Spleen (tissue), 11 donors: ENCODE measurements at regions not wholly inside any gene's neighbourhood (a gene's known extent, or its start where the extent isn't known, plus 50 kb on each side); places are given as distances from the start of the nearest gene placed in this dataset.

Experiments used
- DNase-seq: peaks from one replicate; pipeline ENCODE4 v3.0.0-alpha.2; 2020
- H3K27ac ChIP-seq, 8 donors: fragments of 200-600 bp; sonication (generic) in 7 of 8; 1 replicate in 4 of 8; 2 replicates in 4 of 8; pipeline versions ENCODE4 v1.5.0 to v1.8.0; 2016 to 2021; ENCODE audit warnings: inconsistent platforms in 4 of 8, mild to moderate bottlenecking in 4 of 8, moderate library complexity in 1 of 8
- H3K27me3 ChIP-seq, 7 donors: fragments of 200-600 bp; sonication (generic) in 6 of 7; replicated peaks in 1 of 7; 1 replicate in 4 of 7; 2 replicates in 3 of 7; pipeline versions ENCODE4 v1.5.0 to v1.8.0; 2016 to 2021; ENCODE audit warnings: inconsistent platforms in 3 of 7, mild to moderate bottlenecking in 1 of 7
- H3K36me3 ChIP-seq, 6 donors: fragments of 200-600 bp; sonication (generic) in 5 of 6; 1 replicate in 4 of 6; 2 replicates in 2 of 6; pipeline versions ENCODE4 v1.5.0 to v1.8.0; 2016 to 2021; ENCODE audit warnings: inconsistent platforms in 2 of 6
- H3K4me1 ChIP-seq, 6 donors: fragments of 200-600 bp; sonication (generic) in 5 of 6; 1 replicate in 3 of 6; 2 replicates in 3 of 6; pipeline versions ENCODE4 v1.5.0 to v1.8.0; 2016 to 2021; ENCODE audit warnings: inconsistent platforms in 3 of 6
- H3K4me3 ChIP-seq, 8 donors: fragments of 200-600 bp; sonication (generic) in 7 of 8; 1 replicate in 4 of 8; 2 replicates in 4 of 8; pipeline versions ENCODE4 v1.5.0 to v1.8.0; 2016 to 2021; ENCODE audit warnings: inconsistent platforms in 4 of 8, mild to moderate bottlenecking in 4 of 8, moderate library complexity in 2 of 8
- H3K9me3 ChIP-seq, 8 donors: fragments of 200-600 bp; sonication (generic) in 7 of 8; 1 replicate in 4 of 8; 2 replicates in 4 of 8; pipeline versions ENCODE4 v1.5.0 to v1.8.0; 2016 to 2021; ENCODE audit warnings: inconsistent platforms in 4 of 8
- POLR2A ChIP-seq, 3 donors: fragments of 450-650 bp; IDR thresholded peaks; one replicate each; pipeline ENCODE4 v1.5.1; 2017; ENCODE audit warnings: antibody characterized with exemption in 3 of 3, mild to moderate bottlenecking in 1 of 3
- POLR2AphosphoS5 ChIP-seq, 3 donors: sonication (generic); formaldehyde crosslinking; IDR thresholded peaks; one replicate each; pipeline ENCODE4 v1.5.1; 2017; ENCODE audit warnings: antibody characterized with exemption in 3 of 3
- WGBS, 5 donors: extraction: QIAGEN DNeasy Blood & Tissue Kit in 3 of 5; methylation state at CpG; one replicate each; pipeline versions ENCODE4 v1.1.5 to v1.1.7; 2013 to 2018; 5-methylcytosine and 5-hydroxymethylcytosine counted together
- intact Hi-C: fragments of 100-400 bp; cut with DNase I; formaldehyde crosslinking; loops from one replicate; pipeline ENCODE4 v1.15.0; 2023; ENCODE audit warnings: low total_unique reads
- TF ChIP-seq, protein P1 (sequence below), 11 experiments: fragments of 200-600 bp in 7 of 11; fragments of 450-650 bp in 4 of 11; sonication (generic) in 4 of 11; IDR thresholded peaks in 8 of 11; conservative IDR thresholded peaks in 3 of 11; 1 replicate in 7 of 11; 2 replicates in 4 of 11; pipeline versions ENCODE4 v1.4.0 to v1.8.0; 2016 to 2021; ENCODE audit warnings: antibody characterized with exemption in 11 of 11, inconsistent platforms in 4 of 11, mild to moderate bottlenecking in 1 of 11
- donor health status: healthy with polysubstance abuse.
- donor health status: DM: no; HTN: no; CAD: no; lungs with moderate emphysema.
- donor health status: DM: no; HTN: no; CAD: no.
- donor health status: Bipolar disorder and iron deficiency.
- donor health status: healthy.
- donor health status: DM: no; HTN: no; CAD: no.
- donor health status: DM: yes; HTN: yes; CAD: no.

DNA sequence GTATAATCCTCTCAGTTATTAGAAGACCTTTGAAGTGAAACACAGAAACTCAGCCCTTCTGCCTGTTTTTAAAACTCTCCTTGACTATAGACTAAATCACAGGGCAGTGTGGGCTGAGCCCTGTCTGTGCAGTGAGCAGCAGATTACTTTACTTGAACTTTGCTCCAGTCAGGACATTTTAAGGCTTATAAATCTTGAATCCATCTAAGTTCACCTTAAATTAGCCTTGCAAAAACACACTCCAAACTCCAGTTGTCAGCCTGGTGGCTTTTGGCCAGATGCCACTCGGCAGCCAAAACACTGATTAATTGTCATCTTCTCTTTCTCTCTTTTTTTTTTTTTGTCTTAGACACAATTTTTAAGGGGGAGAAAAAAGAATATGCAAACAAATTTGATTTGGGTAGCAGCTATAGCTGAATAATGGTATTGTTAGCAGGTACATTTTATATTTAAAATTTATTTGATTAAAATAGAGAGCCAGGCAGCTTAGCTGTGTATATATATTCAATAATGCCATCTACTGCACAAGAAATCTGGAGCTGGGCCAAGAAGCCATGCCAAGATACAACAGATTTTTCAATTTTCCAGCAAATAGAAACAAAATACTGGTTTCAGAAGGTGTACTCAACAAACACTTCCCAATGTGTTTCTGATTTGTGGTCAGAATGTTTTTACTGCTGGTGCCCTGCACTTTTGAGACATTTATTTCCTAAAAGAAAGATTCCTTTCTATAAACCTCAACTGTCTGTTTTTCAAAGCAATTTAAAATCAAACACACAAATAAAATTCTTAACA is 247.7 kb downstream of the TFEC start:
- 19 to 32% (median 27%) methylated on average over 1 of the region's 1 CpG for WGBS, 5 donors
- no peak overlapping the region for H3K4me3 ChIP-seq
- no peaks in the 10 kb centered on the region for H3K4me1 ChIP-seq
- no peaks in the 10 kb centered on the region for H3K36me3 ChIP-seq
- H3K9me3 ChIP-seq: no peaks in the 10 kb centered on the region
- no peak for DNase-seq
- H3K27me3 ChIP-seq: no peaks in the 10 kb centered on the region
- TF ChIP-seq, protein P1, sequence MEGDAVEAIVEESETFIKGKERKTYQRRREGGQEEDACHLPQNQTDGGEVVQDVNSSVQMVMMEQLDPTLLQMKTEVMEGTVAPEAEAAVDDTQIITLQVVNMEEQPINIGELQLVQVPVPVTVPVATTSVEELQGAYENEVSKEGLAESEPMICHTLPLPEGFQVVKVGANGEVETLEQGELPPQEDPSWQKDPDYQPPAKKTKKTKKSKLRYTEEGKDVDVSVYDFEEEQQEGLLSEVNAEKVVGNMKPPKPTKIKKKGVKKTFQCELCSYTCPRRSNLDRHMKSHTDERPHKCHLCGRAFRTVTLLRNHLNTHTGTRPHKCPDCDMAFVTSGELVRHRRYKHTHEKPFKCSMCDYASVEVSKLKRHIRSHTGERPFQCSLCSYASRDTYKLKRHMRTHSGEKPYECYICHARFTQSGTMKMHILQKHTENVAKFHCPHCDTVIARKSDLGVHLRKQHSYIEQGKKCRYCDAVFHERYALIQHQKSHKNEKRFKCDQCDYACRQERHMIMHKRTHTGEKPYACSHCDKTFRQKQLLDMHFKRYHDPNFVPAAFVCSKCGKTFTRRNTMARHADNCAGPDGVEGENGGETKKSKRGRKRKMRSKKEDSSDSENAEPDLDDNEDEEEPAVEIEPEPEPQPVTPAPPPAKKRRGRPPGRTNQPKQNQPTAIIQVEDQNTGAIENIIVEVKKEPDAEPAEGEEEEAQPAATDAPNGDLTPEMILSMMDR (IDR thresholded peaks at IDR 0.05 in 8 of 11, conservative IDR thresholded peaks at IDR 0.05 in 3 of 11): no peak
- TF ChIP-seq POLR2A (IDR thresholded peaks at IDR 0.05) (no peak), POLR2AphosphoS5 (IDR thresholded peaks at IDR 0.05) (no peak)
- intact Hi-C loops: no loop called here
- H3K27ac ChIP-seq: no peak overlapping the region

GRCh38 chr7:115779561-115779960 is 251.0 kb downstream of the TFEC start:
- no peaks in the 10 kb centered on the region for H3K36me3 ChIP-seq
- intact Hi-C loops: no loop called here
- no peak overlapping the region for H3K27ac ChIP-seq
- H3K4me1 ChIP-seq: no peaks in the 10 kb centered on the region
- no peaks in the 10 kb centered on the region for H3K27me3 ChIP-seq
- no peaks in the 10 kb centered on the region for H3K9me3 ChIP-seq
- DNase-seq: no peak
- H3K4me3 ChIP-seq: no peak overlapping the region
- TF ChIP-seq POLR2A (IDR thresholded peaks at IDR 0.05): no peak
- TF ChIP-seq, protein P1 (IDR thresholded peaks at IDR 0.05 in 8 of 11, conservative IDR thresholded peaks at IDR 0.05 in 3 of 11): no peak
- no peak for TF ChIP-seq POLR2AphosphoS5 (IDR thresholded peaks at IDR 0.05)

GRCh38 chr7:115775981-115776380 is 254.6 kb downstream of the TFEC start:
- TF ChIP-seq POLR2AphosphoS5 (IDR thresholded peaks at IDR 0.05): no peak
- TF ChIP-seq, protein P1 (IDR thresholded peaks at IDR 0.05 in 8 of 11, conservative IDR thresholded peaks at IDR 0.05 in 3 of 11): no peak
- no peak for TF ChIP-seq POLR2A (IDR thresholded peaks at IDR 0.05)
- Histone ChIP-seq H3K36me3 (no peaks in the 10 kb centered on the region), H3K27me3 (no peaks in the 10 kb centered on the region), H3K4me3 (no peak overlapping the region), H3K27ac (no peak overlapping the region), H3K9me3 (no peaks in the 10 kb centered on the region), H3K4me1 (no peaks in the 10 kb centered on the region)
- intact Hi-C loops: no loop called here
- 50 to 72% (median 60%) methylated on average over 1 of the region's 1 CpG for WGBS, 5 donors
- DNase-seq: no peak

DNA sequence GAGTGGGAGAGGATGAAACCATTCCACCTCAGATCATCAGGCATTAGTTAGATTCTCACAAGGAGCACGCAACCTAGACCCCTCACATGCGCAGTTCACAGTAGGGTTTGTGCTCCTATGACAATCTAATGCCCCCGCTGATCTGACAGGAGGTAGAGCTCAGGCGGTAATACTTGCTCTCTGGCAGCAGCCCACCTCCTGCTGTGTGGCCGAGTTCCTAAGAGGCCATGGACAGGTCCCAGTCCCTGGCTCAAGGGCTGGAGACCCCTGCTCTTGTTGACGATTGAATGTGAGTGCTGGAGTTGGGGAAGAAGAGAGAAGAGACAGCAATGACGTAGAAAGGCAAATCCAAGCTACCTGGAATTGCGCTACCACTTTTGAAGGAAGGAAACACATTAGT is 267.2 kb downstream of the TFEC start:
- no peak overlapping the region for H3K27ac ChIP-seq
- DNase-seq: no peak
- no peaks in the 10 kb centered on the region for H3K4me1 ChIP-seq
- whole genome bisulfite sequencing, 5 donors: 76 to 89% (median 79%) methylated on average over 8 of the region's 8 CpGs
- intact Hi-C loops: no loop called here
- H3K36me3 ChIP-seq: no peaks in the 10 kb centered on the region
- H3K27me3 ChIP-seq: peaks cover 0 to 4% (median 0%) of the 10 kb centered on the region in 7 donors
- H3K4me3 ChIP-seq: no peak overlapping the region
- TF ChIP-seq POLR2AphosphoS5 (IDR thresholded peaks at IDR 0.05): no peak
- no peak for TF ChIP-seq POLR2A (IDR thresholded peaks at IDR 0.05)
- TF ChIP-seq, protein P1 (IDR thresholded peaks at IDR 0.05 in 8 of 11, conservative IDR thresholded peaks at IDR 0.05 in 3 of 11): no peak
- H3K9me3 ChIP-seq: no peaks in the 10 kb centered on the region
